Mesendoderm (in vitro differentiated cells): ENCODE measurements at regions not wholly inside any gene's neighbourhood (a gene's known extent, or its start where the extent isn't known, plus 50 kb on each side); places are given as distances from the start of the nearest gene placed in this dataset.

Experiments
- DNase-seq: peaks from one replicate; pipeline ENCODE4 v3.0.0; 2013
- H2AK5ac ChIP-seq: 2 replicates; pipeline ENCODE4 v1.6.1; 2013; ENCODE audit warnings: low read length, inconsistent platforms
- H2BK120ac ChIP-seq: 2 replicates; pipeline ENCODE4 v1.6.1; 2013; ENCODE audit warnings: low read depth, mild to moderate bottlenecking, low read length, moderate library complexity, mixed read lengths
- H2BK15ac ChIP-seq: replicated peaks from 2 replicates; pipeline ENCODE4 v1.6.1; 2013; ENCODE audit warnings: low read depth, mild to moderate bottlenecking, moderate library complexity
- H2BK5ac ChIP-seq: 2 replicates; pipeline ENCODE4 v1.6.1; 2013; ENCODE audit warnings: low read length, inconsistent platforms
- H3K18ac ChIP-seq: 2 replicates; pipeline ENCODE4 v1.6.1; 2013; ENCODE audit warnings: mild to moderate bottlenecking, low read length, mixed read lengths
- H3K23ac ChIP-seq: one replicate; pipeline ENCODE4 v1.6.1; 2013; ENCODE audit warnings: low read length
- H3K27ac ChIP-seq: 2 replicates; pipeline ENCODE4 v1.5.1; 2013; ENCODE audit warnings: low read depth, mild to moderate bottlenecking, inconsistent platforms, low read length, moderate library complexity
- H3K27me3 ChIP-seq: 2 replicates; pipeline ENCODE4 v1.6.1; 2013; ENCODE audit warnings: low read length, control low read depth, mild to moderate bottlenecking, inconsistent platforms; ENCODE audit not compliant: insufficient read depth, poor library complexity
- H3K36me3 ChIP-seq: 2 replicates; pipeline ENCODE4 v1.6.1; 2013; ENCODE audit warnings: low read length, inconsistent platforms; ENCODE audit not compliant: control insufficient read depth, insufficient read depth
- H3K4ac ChIP-seq: one replicate; pipeline ENCODE4 v1.6.1; 2013; ENCODE audit warnings: low read depth, mild to moderate bottlenecking, low read length, moderate library complexity
- H3K4me1 ChIP-seq: 2 replicates; pipeline ENCODE4 v1.6.1; 2013; ENCODE audit warnings: low read depth, low read length, inconsistent platforms; ENCODE audit not compliant: control insufficient read depth
- H3K4me2 ChIP-seq: 2 replicates; pipeline ENCODE4 v1.6.1; 2013; ENCODE audit warnings: low read length
- H3K4me3 ChIP-seq: 2 replicates; pipeline ENCODE4 v1.5.1; 2013; ENCODE audit warnings: mild to moderate bottlenecking, low read length
- H3K56ac ChIP-seq: one replicate; pipeline ENCODE4 v1.6.1; 2013; ENCODE audit warnings: low read length
- H3K79me1 ChIP-seq: 2 replicates; pipeline ENCODE4 v1.6.1; 2013; ENCODE audit warnings: low read length, inconsistent platforms
- H3K79me2 ChIP-seq: 2 replicates; pipeline ENCODE4 v1.6.1; 2013; ENCODE audit warnings: mild to moderate bottlenecking, low read length; ENCODE audit not compliant: control insufficient read depth, insufficient read depth
- H3K9ac ChIP-seq: 2 replicates; pipeline ENCODE4 v1.6.1; 2013; ENCODE audit warnings: low read length, inconsistent platforms
- H4K5ac ChIP-seq: one replicate; pipeline ENCODE4 v1.6.1; 2013; ENCODE audit warnings: low read length
- H4K8ac ChIP-seq: one replicate; pipeline ENCODE4 v1.6.1; 2013; ENCODE audit warnings: low read depth, mild to moderate bottlenecking, control low read depth, low read length, moderate library complexity
- WGBS: extraction: QIAGEN DNeasy Blood & Tissue Kit; methylation state at CpG from one replicate; pipeline ENCODE4 v1.1.7; 2013; ENCODE audit warnings: low lambda C conversion rate, missing lambda C conversion rate; ENCODE audit not compliant: insufficient coverage; ENCODE audit errors: extremely low coverage; 5-methylcytosine and 5-hydroxymethylcytosine counted together

DNA sequence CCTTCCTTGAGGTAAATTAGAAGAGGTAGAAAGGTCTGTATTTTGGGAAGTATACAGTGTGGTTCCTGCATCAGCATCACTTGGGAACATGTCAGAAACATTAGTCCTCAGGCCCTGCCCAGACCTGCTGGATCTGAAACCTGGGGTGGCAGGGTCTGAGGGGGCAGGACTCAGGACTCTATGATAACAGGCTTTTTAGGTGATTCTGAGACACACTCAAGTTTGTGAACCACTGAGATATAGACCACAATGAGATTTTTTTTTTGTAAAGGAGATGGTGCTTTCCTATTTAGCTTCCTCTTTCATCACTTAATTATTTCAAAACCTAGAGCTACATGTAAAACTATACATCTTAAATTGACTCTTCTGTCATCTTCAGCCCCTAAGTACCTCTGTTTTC is 262.7 kb upstream of the SPOPL start:
- H3K56ac ChIP-seq: no peak overlapping the region
- DNase-seq: no peak

GRCh38 chr2:138239902-138240491 is 261.6 kb upstream of the SPOPL start:
- no peak overlapping the region for H2BK15ac ChIP-seq
- no peaks in the 10 kb centered on the region for H3K4me1 ChIP-seq
- H3K4me2 ChIP-seq: no peak overlapping the region
- no peaks in the 10 kb centered on the region for H3K79me2 ChIP-seq
- WGBS: no CpG with 5 or more reads among the region's 2 CpGs
- no peaks in the 10 kb centered on the region for H3K79me1 ChIP-seq
- no peak overlapping the region for H2BK5ac ChIP-seq
- no peak overlapping the region for H2AK5ac ChIP-seq
- H3K4ac ChIP-seq: no peak overlapping the region
- H3K36me3 ChIP-seq: no peaks in the 10 kb centered on the region
- H4K8ac ChIP-seq: no peak overlapping the region
- H4K5ac ChIP-seq: no peak overlapping the region
- no peak overlapping the region for H3K18ac ChIP-seq
- H3K27ac ChIP-seq: no peak overlapping the region
- H3K23ac ChIP-seq: no peak overlapping the region
- H3K56ac ChIP-seq: no peak overlapping the region
- H3K9ac ChIP-seq: no peak overlapping the region
- no peak overlapping the region for H3K4me3 ChIP-seq
- DNase-seq: no peak
- H2BK120ac ChIP-seq: no peak overlapping the region
- no peaks in the 10 kb centered on the region for H3K27me3 ChIP-seq

More for the DNA sequence above, 262.7 kb upstream of the SPOPL start:
- H2BK15ac ChIP-seq: no peak overlapping the region
- H4K8ac ChIP-seq: no peak overlapping the region
- H3K18ac ChIP-seq: no peak overlapping the region
- H3K23ac ChIP-seq: no peak overlapping the region
- no peaks in the 10 kb centered on the region for H3K36me3 ChIP-seq
- H2AK5ac ChIP-seq: no peak overlapping the region
- no peaks in the 10 kb centered on the region for H3K79me1 ChIP-seq
- H3K27me3 ChIP-seq: no peaks in the 10 kb centered on the region
- H3K4me2 ChIP-seq: no peak overlapping the region
- no peaks in the 10 kb centered on the region for H3K4me1 ChIP-seq
- H4K5ac ChIP-seq: no peak overlapping the region
- H3K9ac ChIP-seq: no peak overlapping the region
- no peak overlapping the region for H2BK120ac ChIP-seq
- H3K4me3 ChIP-seq: no peak overlapping the region
- H3K4ac ChIP-seq: no peak overlapping the region
- no peak overlapping the region for H2BK5ac ChIP-seq
- no peaks in the 10 kb centered on the region for H3K79me2 ChIP-seq
- H3K27ac ChIP-seq: no peak overlapping the region

DNA sequence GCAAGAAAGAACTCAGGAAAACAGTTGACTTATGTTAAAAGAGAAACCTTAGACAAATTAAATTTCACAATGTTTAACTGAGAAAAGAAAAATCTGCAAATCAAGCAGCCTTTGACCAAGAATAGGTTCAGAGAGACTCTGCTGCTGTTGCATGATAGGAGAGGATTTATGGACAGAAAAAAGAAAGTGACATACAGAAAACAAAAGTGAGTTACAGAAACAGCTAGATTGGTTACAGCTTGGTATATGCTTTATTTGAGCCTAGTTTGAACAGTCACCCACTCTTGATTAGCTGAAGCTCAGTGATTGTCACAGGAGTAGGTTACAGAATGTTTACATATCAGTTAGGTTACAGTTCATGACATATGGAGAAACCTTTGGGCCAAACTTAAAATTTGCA is 258.2 kb upstream of the SPOPL start:
- no peak overlapping the region for H3K56ac ChIP-seq
- H3K79me1 ChIP-seq: no peaks in the 10 kb centered on the region
- H4K8ac ChIP-seq: no peak overlapping the region
- H3K23ac ChIP-seq: no peak overlapping the region
- no peaks in the 10 kb centered on the region for H3K27me3 ChIP-seq
- no peak overlapping the region for H3K4ac ChIP-seq
- no peak for DNase-seq
- no peak overlapping the region for H2BK5ac ChIP-seq
- no peaks in the 10 kb centered on the region for H3K79me2 ChIP-seq
- no peak overlapping the region for H3K9ac ChIP-seq
- no peak overlapping the region for H2BK120ac ChIP-seq
- H3K4me2 ChIP-seq: no peak overlapping the region
- H3K18ac ChIP-seq: no peak overlapping the region
- no peak overlapping the region for H2AK5ac ChIP-seq
- H4K5ac ChIP-seq: no peak overlapping the region
- no peaks in the 10 kb centered on the region for H3K4me1 ChIP-seq
- H3K4me3 ChIP-seq: no peak overlapping the region
- no peaks in the 10 kb centered on the region for H3K36me3 ChIP-seq
- no peak overlapping the region for H2BK15ac ChIP-seq
- H3K27ac ChIP-seq: no peak overlapping the region

DNA sequence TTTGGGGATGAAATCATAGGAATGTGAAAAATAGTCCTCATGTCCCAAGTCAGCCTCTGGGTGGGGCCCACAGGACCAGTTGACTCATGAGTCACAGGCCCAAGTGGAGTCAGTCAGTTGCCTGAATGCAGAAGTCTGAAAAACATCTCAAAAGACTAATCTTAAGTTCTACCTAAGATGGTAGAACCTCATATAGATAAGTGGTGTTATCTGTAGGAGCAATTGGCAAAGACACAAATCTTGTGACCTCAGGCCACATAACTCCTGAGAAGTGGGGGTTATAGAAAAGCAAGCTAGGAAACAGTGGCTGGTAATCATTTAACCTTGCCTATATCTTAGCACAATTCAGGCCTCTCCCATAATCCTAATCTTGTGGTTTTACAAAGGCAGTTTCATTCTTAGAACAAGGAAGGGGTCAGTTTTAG is 257.1 kb upstream of the SPOPL start:
- H3K79me1 ChIP-seq: no peaks in the 10 kb centered on the region
- no peak overlapping the region for H3K4ac ChIP-seq
- H2BK5ac ChIP-seq: no peak overlapping the region
- peak; percentile 33 for DNase-seq
- no peak overlapping the region for H2AK5ac ChIP-seq
- H3K9ac ChIP-seq: no peak overlapping the region
- no peaks in the 10 kb centered on the region for H3K27me3 ChIP-seq
- H3K36me3 ChIP-seq: no peaks in the 10 kb centered on the region
- H3K79me2 ChIP-seq: no peaks in the 10 kb centered on the region
- no peak overlapping the region for H3K23ac ChIP-seq
- H2BK15ac ChIP-seq: no peak overlapping the region
- H3K56ac ChIP-seq: no peak overlapping the region
- no peak overlapping the region for H3K18ac ChIP-seq
- no peak overlapping the region for H3K4me3 ChIP-seq
- no peak overlapping the region for H3K4me2 ChIP-seq
- no peak overlapping the region for H4K5ac ChIP-seq
- no peaks in the 10 kb centered on the region for H3K4me1 ChIP-seq
- no peak overlapping the region for H2BK120ac ChIP-seq
- H3K27ac ChIP-seq: no peak overlapping the region
- no peak overlapping the region for H4K8ac ChIP-seq

- no peak overlapping the region for H3K56ac ChIP-seq
- no peak overlapping the region for H3K4me2 ChIP-seq
- H3K36me3 ChIP-seq: no peaks in the 10 kb centered on the region
- H3K79me1 ChIP-seq: no peaks in the 10 kb centered on the region
- no peak overlapping the region for H2BK15ac ChIP-seq
- H3K27me3 ChIP-seq: no peaks in the 10 kb centered on the region
- no peak overlapping the region for H3K18ac ChIP-seq
- no peak for DNase-seq
- no peak overlapping the region for H2BK120ac ChIP-seq
- H3K9ac ChIP-seq: no peak overlapping the region
- H3K79me2 ChIP-seq: no peaks in the 10 kb centered on the region
- no peak overlapping the region for H3K4me3 ChIP-seq
- no peak overlapping the region for H3K23ac ChIP-seq
- no peak overlapping the region for H2AK5ac ChIP-seq
- H3K27ac ChIP-seq: no peak overlapping the region
- H3K4me1 ChIP-seq: no peaks in the 10 kb centered on the region
- no peak overlapping the region for H4K8ac ChIP-seq
- H4K5ac ChIP-seq: no peak overlapping the region
- H2BK5ac ChIP-seq: no peak overlapping the region
- H3K4ac ChIP-seq: no peak overlapping the region
Observed at GRCh38 chr2:138245310-138245709, 256.3 kb upstream of the SPOPL start.

DNA sequence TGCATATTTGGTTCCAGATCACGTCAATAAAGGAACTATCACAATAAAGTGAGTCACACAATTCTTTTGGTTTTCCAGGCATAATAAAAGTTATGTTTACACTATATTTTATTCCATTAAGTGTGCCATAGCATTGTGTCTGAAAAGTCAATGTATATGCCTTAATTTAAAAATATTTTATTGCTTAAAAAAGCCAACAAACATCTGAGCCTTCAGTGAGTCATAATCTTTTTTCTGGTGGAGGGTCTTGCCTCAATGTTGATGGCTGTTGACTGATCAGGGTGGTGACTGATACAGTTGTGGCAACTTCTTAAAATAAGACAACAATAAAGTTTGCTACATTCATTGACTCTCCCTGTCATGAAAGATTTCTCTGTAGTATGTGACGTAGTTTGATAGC is 254.3 kb upstream of the SPOPL start:
- H3K36me3 ChIP-seq: no peaks in the 10 kb centered on the region
- H3K4me3 ChIP-seq: no peak overlapping the region
- H3K23ac ChIP-seq: no peak overlapping the region
- no peak overlapping the region for H2AK5ac ChIP-seq
- H3K4ac ChIP-seq: no peak overlapping the region
- no peak overlapping the region for H3K18ac ChIP-seq
- no CpG with 5 or more reads among the region's 2 CpGs for WGBS
- H2BK5ac ChIP-seq: no peak overlapping the region
- no peak overlapping the region for H3K56ac ChIP-seq
- H3K27me3 ChIP-seq: no peaks in the 10 kb centered on the region
- DNase-seq: no peak
- H4K5ac ChIP-seq: no peak overlapping the region
- H3K27ac ChIP-seq: no peak overlapping the region
- H4K8ac ChIP-seq: no peak overlapping the region
- H3K79me2 ChIP-seq: no peaks in the 10 kb centered on the region
- H3K4me2 ChIP-seq: no peak overlapping the region
- no peak overlapping the region for H2BK15ac ChIP-seq
- H2BK120ac ChIP-seq: no peak overlapping the region
- no peak overlapping the region for H3K9ac ChIP-seq
- no peaks in the 10 kb centered on the region for H3K79me1 ChIP-seq
- H3K4me1 ChIP-seq: no peaks in the 10 kb centered on the region
